ENCODE measurements at regions not wholly inside any gene's neighbourhood (a gene's known extent, or its start where the extent isn't known, plus 50 kb on each side); places are given as distances from the start of the nearest gene placed in this dataset.

- DNase-seq (ENCODE audit: low spot score in 2 of 2) = no peak
- 87 to 88% methylated on average over 7 to 8 of the region's 8 CpGs for WGBS, 2 donors
- no peaks in the 10 kb centered on the region for H3K36me3 ChIP-seq
- peaks cover 0 to 23% (median 0%) of the 10 kb centered on the region in 4 donors for H3K4me1 ChIP-seq
- H3K27ac ChIP-seq = no peak overlapping the region
- no peak overlapping the region for H3K4me3 ChIP-seq
- TF ChIP-seq CTCF (IDR thresholded peaks at IDR 0.05) = no peak
- TF ChIP-seq EP300 (IDR thresholded peaks at IDR 0.05) = no peak
- no peak for TF ChIP-seq POLR2A (IDR thresholded peaks at IDR 0.05)
- no peaks in the 10 kb centered on the region for H3K9me3 ChIP-seq
- no peaks in the 10 kb centered on the region for H3K27me3 ChIP-seq
These were observed 222.7 kb downstream of the ANKRD60 start for GRCh38 chr20:58005581-58006345.

GRCh38 chr20:58004900-58005299 lies 223.6 kb downstream of the ANKRD60 start:
- Histone ChIP-seq H3K4me1 (peaks cover 0 to 30% (median 2%) of the 10 kb centered on the region in 4 donors), H3K36me3 (no peaks in the 10 kb centered on the region), H3K27me3 (no peaks in the 10 kb centered on the region), H3K27ac (no peak overlapping the region), H3K4me3 (no peak overlapping the region), H3K9me3 (no peaks in the 10 kb centered on the region)
- TF ChIP-seq EP300 (IDR thresholded peaks at IDR 0.05) = no peak
- no peak for TF ChIP-seq POLR2A (IDR thresholded peaks at IDR 0.05)
- no peak for TF ChIP-seq CTCF (IDR thresholded peaks at IDR 0.05)
- WGBS, 2 donors = 85 to 87% methylated on average over 4 of the region's 4 CpGs
- no peak for DNase-seq (ENCODE audit: low spot score in 2 of 2)

- 94% methylated on average over 7 of the region's 7 CpGs for WGBS, 2 donors
These were observed 224.3 kb downstream of the ANKRD60 start for GRCh38 chr20:58004146-58004545.

GRCh38 chr20:58003525-58003924 lies 224.9 kb downstream of the ANKRD60 start:
- no peak overlapping the region for H3K4me3 ChIP-seq
- H3K27ac ChIP-seq = no peak overlapping the region
- H3K9me3 ChIP-seq = no peaks in the 10 kb centered on the region
- DNase-seq (ENCODE audit: low spot score in 2 of 2) = no peak
- TF ChIP-seq CTCF (IDR thresholded peaks at IDR 0.05) (no peak), EP300 (IDR thresholded peaks at IDR 0.05) (no peak), POLR2A (IDR thresholded peaks at IDR 0.05) (no peak)
- H3K27me3 ChIP-seq = no peaks in the 10 kb centered on the region
- peaks cover 3 to 38% (median 10%) of the 10 kb centered on the region in 4 donors for H3K4me1 ChIP-seq
- H3K36me3 ChIP-seq = no peaks in the 10 kb centered on the region
- 94 to 98% methylated on average over 6 of the region's 6 CpGs for WGBS, 2 donors

More at GRCh38 chr20:58004146-58004545, 224.3 kb downstream of the ANKRD60 start:
- Histone ChIP-seq H3K27ac (no peak overlapping the region), H3K4me3 (no peak overlapping the region), H3K27me3 (no peaks in the 10 kb centered on the region), H3K36me3 (no peaks in the 10 kb centered on the region), H3K9me3 (no peaks in the 10 kb centered on the region), H3K4me1 (peaks cover 0 to 37% (median 7%) of the 10 kb centered on the region in 4 donors)
- TF ChIP-seq POLR2A (IDR thresholded peaks at IDR 0.05) (no peak), CTCF (IDR thresholded peaks at IDR 0.05) (no peak), EP300 (IDR thresholded peaks at IDR 0.05) (no peak)
- DNase-seq (ENCODE audit: low spot score in 2 of 2) = no peak

- H3K27me3 ChIP-seq = no peaks in the 10 kb centered on the region
- H3K4me3 ChIP-seq = no peak overlapping the region
- WGBS, 2 donors = 93 to 94% methylated on average over 6 of the region's 6 CpGs
- no peak for DNase-seq (ENCODE audit: low spot score in 2 of 2)
- no peaks in the 10 kb centered on the region for H3K36me3 ChIP-seq
- H3K4me1 ChIP-seq = peaks cover 3 to 32% (median 10%) of the 10 kb centered on the region in 4 donors
- H3K27ac ChIP-seq = no peak overlapping the region
- H3K9me3 ChIP-seq = no peaks in the 10 kb centered on the region
- TF ChIP-seq CTCF (IDR thresholded peaks at IDR 0.05) (no peak), EP300 (IDR thresholded peaks at IDR 0.05) (no peak), POLR2A (IDR thresholded peaks at IDR 0.05) (no peak)
These were observed 225.6 kb downstream of the ANKRD60 start for GRCh38 chr20:58002901-58003300.

Measured in tibial nerve (tissue), 4 donors.